Activated naive CD4-positive, alpha-beta T cell treated with anti-CD3 and anti-CD28 coated beads for 36 hours (primary cell): ENCODE measurements at regions not wholly inside any gene's neighbourhood (a gene's known extent, or its start where the extent isn't known, plus 50 kb on each side); places are given as distances from the start of the nearest gene placed in this dataset.
A peak's percentile ranks its signal among the peaks of the same experiment; 100 is the strongest.

Experiments used
- CTCF ChIA-PET: fragments of 350-600 bp; sonication (Branson Sonifier 250); formaldehyde crosslinking; loops from one replicate; lab custom pipeline; 2021; ENCODE audit warnings: antibody characterized with exemption; lab: Charles Lee
- DNase-seq: peaks from one replicate; pipeline ENCODE4 v3.0.0-alpha.2; 2020
- H3K27ac Mint-ChIP-seq: one replicate; pipeline ENCODE4 v1.8.0; 2021; ENCODE audit warnings: mild to moderate bottlenecking, mixed read lengths
- H3K27me3 Mint-ChIP-seq: one replicate; pipeline ENCODE4 v1.8.0; 2021; ENCODE audit warnings: low read depth, mixed read lengths
- H3K36me3 Mint-ChIP-seq: one replicate; pipeline ENCODE4 v1.8.0; 2021; ENCODE audit warnings: low read depth, mixed read lengths
- H3K4me1 Mint-ChIP-seq: one replicate; pipeline ENCODE4 v1.8.0; 2021; ENCODE audit warnings: low read depth, mixed read lengths
- H3K4me3 Mint-ChIP-seq: one replicate; pipeline ENCODE4 v1.8.0; 2021; ENCODE audit warnings: mild to moderate bottlenecking, moderate library complexity, mixed read lengths
- H3K9me3 Mint-ChIP-seq: one replicate; pipeline ENCODE4 v1.8.0; 2021; ENCODE audit warnings: mixed read lengths
- intact Hi-C: fragments of 100-400 bp; cut with micrococcal nuclease; formaldehyde crosslinking; loops from one replicate; pipeline ENCODE4 v1.15.1; 2023

DNA sequence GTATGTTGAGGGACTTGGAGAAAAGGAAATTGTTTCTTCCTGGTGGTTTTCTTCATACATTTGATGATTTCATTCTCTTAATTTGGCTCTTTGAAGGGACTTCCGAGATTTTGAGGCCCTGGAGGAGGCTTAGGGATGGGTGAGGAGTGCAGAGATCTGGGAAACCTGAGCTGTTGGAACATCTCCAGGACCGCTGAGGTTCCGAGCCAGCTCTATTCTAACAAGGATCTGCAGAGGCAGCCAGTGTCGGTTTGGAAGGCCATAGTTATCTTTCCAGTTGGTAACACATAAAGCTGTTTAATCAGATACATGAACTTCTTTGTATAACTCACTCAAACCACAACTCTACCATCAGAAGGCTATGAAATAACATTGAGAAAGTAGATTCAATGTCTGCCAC lies 70.3 kb upstream of the UPP2 start:
- intact Hi-C loops = loop anchor here (5.0 kb wide), 1 partner anchor 141 kb away; no protein-coding TSS in a partner anchor
- Mint-ChIP-seq H3K27me3 (peaks cover 6% of the 10 kb centered on the region), H3K27ac (no peak overlapping the region), H3K4me3 (no peak overlapping the region), H3K36me3 (no peaks in the 10 kb centered on the region), H3K9me3 (no peaks in the 10 kb centered on the region), H3K4me1 (no peaks in the 10 kb centered on the region)
- no peak for DNase-seq
- CTCF ChIA-PET = interaction anchor here (0.7 to 2.4 kb wide), 6 partner anchors 8 to 724 kb away, joined by 3 to 6 read pairs (median 5); no protein-coding TSS in a partner anchor

DNA sequence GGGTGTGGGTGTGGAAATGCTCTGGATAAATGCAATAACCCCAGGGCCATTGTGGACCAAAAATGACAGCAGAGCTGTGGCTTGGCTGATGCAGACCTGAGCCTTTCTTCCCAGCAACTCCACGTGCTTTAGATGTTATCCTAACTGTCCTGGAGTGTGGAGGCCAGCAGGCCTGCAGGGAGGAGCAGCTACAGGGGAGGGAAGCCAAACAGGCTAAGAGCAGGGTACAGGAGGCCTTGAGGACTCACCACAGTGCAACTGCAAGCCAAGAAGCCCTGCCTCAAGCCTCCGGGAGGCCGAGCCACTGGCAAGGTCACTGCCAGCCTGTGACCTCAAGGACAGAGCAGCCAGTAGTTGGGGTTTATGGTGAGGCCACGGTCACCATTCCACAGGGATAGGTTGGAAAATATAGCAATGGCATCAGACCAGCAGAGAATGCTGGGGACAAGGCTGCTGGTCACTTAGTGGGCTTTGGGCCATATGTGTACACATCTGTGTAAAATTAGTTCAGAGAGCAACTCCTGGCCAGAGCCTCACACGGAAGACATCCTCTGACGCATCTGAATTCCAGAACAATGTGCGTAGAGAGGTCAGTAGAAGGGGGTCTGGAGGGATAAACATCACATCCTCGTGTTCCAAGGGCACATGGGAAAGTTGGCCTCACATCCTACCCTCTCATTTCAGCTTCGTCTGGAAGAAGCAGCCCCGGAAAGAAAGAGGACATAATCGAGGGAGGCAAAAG lies 76.2 kb upstream of the UPP2 start:
- Mint-ChIP-seq H3K27ac (no peak overlapping the region), H3K4me3 (no peak overlapping the region), H3K4me1 (peaks cover 7% of the 10 kb centered on the region), H3K27me3 (no peaks in the 10 kb centered on the region), H3K36me3 (no peaks in the 10 kb centered on the region), H3K9me3 (no peaks in the 10 kb centered on the region)
- CTCF ChIA-PET = interaction anchor here (0.7 to 3.9 kb wide), 11 partner anchors 14 to 729 kb away, joined by 3 to 38 read pairs (median 5); no protein-coding TSS in a partner anchor
- DNase-seq = no peak
- intact Hi-C loops = loop anchor here (2.0 kb wide), 1 partner anchor 719 kb away; no protein-coding TSS in a partner anchor

DNA sequence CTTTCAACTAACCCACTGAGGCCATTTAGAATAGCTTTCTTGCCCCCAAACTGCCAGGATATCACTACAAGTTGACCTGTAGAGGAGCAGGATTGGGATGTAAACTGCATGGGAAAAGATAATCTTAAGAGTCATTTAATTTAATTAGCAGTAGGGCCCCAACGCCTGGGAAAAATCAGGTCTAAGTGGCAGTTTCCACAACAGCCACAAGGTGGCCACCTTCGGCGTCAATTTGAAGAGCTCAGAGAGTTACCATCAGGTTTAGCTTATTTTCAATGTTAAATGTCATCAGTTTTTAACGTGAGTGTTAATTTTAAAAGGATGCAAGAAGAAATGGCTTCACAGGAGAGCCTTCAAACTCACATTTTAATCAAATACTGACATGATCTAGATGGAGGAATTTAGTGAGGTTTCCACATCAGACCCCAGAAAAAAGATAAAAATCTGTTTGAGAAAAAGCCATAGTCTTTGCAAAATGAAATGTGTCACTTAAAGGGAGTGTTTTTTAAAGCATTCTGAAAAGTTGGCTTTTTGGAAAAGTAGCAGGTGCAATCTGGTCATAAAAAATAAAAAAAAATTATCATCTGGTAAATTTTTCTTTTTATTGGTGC lies 77.3 kb upstream of the UPP2 start:
- no peak overlapping the region for H3K4me3 Mint-ChIP-seq
- H3K36me3 Mint-ChIP-seq = no peaks in the 10 kb centered on the region
- CTCF ChIA-PET = interaction anchor here (0.7 to 3.9 kb wide), 29 partner anchors 8 to 730 kb away, joined by 3 to 38 read pairs (median 4); no protein-coding TSS in a partner anchor
- DNase-seq = peak; percentile 76
- peaks cover 7% of the 10 kb centered on the region for H3K4me1 Mint-ChIP-seq
- no peak overlapping the region for H3K27ac Mint-ChIP-seq
- H3K27me3 Mint-ChIP-seq = no peaks in the 10 kb centered on the region
- intact Hi-C loops = loop anchor here (1.0 to 5.0 kb wide), 4 partner anchors 168 to 730 kb away; partner anchors contain the start of genes CCDC148 and PKP4
- H3K9me3 Mint-ChIP-seq = no peaks in the 10 kb centered on the region

DNA sequence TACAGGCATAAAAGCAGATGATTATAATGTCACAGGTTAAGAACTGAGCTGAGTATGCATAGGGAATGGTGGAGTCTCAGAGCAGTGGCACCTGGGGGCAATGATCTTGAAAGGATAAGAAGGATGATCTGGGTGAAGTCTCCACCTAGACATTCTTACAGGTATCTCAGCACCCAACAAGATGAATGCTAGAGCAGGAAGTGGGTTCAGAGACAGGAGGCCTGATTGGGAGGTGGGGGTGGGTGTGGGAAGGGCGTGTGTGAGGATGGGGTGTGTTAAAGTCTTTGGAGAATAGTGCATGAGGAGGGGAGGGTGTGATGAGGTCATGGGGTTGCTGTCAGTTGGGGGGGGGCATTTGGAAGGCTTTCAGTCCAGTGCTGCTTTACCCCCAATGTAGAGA lies 78.8 kb upstream of the UPP2 start:
- H3K4me1 Mint-ChIP-seq = peaks cover 7% of the 10 kb centered on the region
- DNase-seq = no peak
- no peaks in the 10 kb centered on the region for H3K27me3 Mint-ChIP-seq
- intact Hi-C loops = loop anchor here (5.0 kb wide), 2 partner anchors 169 to 434 kb away; partner anchors contain the start of genes CCDC148 and PKP4
- H3K36me3 Mint-ChIP-seq = no peaks in the 10 kb centered on the region
- H3K9me3 Mint-ChIP-seq = no peaks in the 10 kb centered on the region
- CTCF ChIA-PET = interaction anchor here (0.6 to 3.9 kb wide), 9 partner anchors 9 to 731 kb away, joined by 3 to 38 read pairs (median 5); no protein-coding TSS in a partner anchor
- no peak overlapping the region for H3K27ac Mint-ChIP-seq
- no peak overlapping the region for H3K4me3 Mint-ChIP-seq

DNA sequence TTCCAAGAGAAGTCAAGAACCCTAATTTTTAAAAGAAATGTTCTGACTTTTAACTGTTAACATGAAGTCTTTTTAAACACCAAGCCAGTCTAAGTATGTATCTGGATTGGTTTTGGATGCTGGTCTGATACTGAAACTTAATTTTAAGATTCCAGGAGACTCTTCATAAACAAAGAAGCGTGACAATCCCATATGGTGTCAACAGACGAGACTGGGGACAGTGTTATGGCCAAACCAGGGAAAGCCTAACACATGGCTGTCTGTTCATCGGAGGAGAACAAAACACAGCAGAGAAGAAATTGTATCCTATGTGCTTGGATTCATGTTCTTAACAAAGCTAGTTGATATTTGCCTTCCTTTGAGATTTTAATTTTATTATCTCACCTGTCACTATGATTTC lies 80.5 kb upstream of the UPP2 start:
- peaks cover 7% of the 10 kb centered on the region for H3K4me1 Mint-ChIP-seq
- no peaks in the 10 kb centered on the region for H3K27me3 Mint-ChIP-seq
- no peak overlapping the region for H3K4me3 Mint-ChIP-seq
- no peak for DNase-seq
- no peaks in the 10 kb centered on the region for H3K9me3 Mint-ChIP-seq
- H3K27ac Mint-ChIP-seq = no peak overlapping the region
- CTCF ChIA-PET = interaction anchor here (0.6 to 1.4 kb wide), 5 partner anchors 23 to 728 kb away, joined by 3 to 8 read pairs (median 5); no protein-coding TSS in a partner anchor
- intact Hi-C loops = loop anchor here (5.0 kb wide), 2 partner anchors 171 to 436 kb away; partner anchors contain the start of genes CCDC148 and PKP4
- no peaks in the 10 kb centered on the region for H3K36me3 Mint-ChIP-seq

DNA sequence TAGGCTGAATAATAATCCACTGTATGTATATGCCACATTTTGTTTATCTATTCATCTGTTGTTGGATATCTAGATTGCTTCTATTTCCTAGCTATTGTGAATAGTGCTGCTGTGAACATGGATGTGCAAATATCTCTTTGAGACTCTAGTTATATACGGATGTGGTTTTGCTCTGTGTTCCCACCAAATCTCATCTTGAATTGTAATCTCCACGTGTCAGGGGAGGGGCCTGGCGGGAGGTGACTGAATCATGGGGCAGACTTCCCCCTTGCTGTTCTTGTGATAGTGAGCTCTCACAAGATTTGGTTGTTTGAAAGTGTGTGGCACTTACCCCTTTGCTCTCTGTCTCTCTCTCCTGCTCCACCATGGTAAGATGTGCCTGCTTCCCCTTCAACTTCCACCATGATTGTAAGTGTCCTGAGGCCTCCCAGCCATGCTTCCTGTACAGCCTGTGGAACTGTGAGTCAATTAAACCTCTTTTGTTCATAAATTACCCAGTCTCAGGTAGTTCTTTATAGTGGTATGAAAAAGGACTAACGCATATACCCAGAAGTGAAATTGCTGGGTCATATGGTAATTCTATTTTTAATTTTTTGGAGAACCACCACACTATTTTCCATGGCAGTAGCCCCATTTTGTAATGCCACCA lies 86.1 kb upstream of the UPP2 start:
- H3K4me1 Mint-ChIP-seq = peaks cover 18% of the 10 kb centered on the region
- peak; percentile 32 for DNase-seq
- no peaks in the 10 kb centered on the region for H3K36me3 Mint-ChIP-seq
- H3K9me3 Mint-ChIP-seq = no peaks in the 10 kb centered on the region
- no peak overlapping the region for H3K27ac Mint-ChIP-seq
- H3K27me3 Mint-ChIP-seq = no peaks in the 10 kb centered on the region
- CTCF ChIA-PET = interaction anchor here (0.7 to 1.6 kb wide), 3 partner anchors 110 to 665 kb away, joined by 3 to 4 read pairs (median 3); no protein-coding TSS in a partner anchor
- H3K4me3 Mint-ChIP-seq = no peak overlapping the region
- intact Hi-C loops = no loop called here

DNA sequence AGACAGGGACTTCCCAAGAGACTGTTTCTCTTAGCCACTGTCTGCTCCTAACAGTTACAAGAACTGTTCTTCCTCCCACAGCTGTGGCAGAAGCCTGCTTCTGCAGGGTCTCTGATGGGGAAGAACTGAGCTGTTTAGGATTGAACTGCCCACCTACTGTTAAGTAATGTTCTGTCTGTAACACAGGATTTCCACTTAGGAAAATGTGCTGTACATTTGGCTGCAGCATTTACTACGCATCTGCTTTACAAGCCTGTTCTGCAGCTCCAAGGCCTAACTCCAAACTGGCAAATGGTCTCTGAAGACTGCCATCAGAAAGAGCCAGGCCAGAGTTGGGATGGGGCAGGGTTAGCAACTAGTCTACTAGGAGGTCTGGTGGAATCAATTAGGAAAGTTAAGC lies 87.8 kb upstream of the UPP2 start:
- H3K27ac Mint-ChIP-seq = no peak overlapping the region
- no peaks in the 10 kb centered on the region for H3K9me3 Mint-ChIP-seq
- peaks cover 20% of the 10 kb centered on the region for H3K4me1 Mint-ChIP-seq
- intact Hi-C loops = loop anchor here (5.0 kb wide), 1 partner anchor 612 kb away; no protein-coding TSS in a partner anchor
- no peak overlapping the region for H3K4me3 Mint-ChIP-seq
- CTCF ChIA-PET = interaction anchor here (0.8 to 9.4 kb wide), 4 partner anchors 10 to 235 kb away, joined by 3 to 82 read pairs (median 7); no protein-coding TSS in a partner anchor
- no peaks in the 10 kb centered on the region for H3K27me3 Mint-ChIP-seq
- no peak for DNase-seq
- H3K36me3 Mint-ChIP-seq = no peaks in the 10 kb centered on the region

DNA sequence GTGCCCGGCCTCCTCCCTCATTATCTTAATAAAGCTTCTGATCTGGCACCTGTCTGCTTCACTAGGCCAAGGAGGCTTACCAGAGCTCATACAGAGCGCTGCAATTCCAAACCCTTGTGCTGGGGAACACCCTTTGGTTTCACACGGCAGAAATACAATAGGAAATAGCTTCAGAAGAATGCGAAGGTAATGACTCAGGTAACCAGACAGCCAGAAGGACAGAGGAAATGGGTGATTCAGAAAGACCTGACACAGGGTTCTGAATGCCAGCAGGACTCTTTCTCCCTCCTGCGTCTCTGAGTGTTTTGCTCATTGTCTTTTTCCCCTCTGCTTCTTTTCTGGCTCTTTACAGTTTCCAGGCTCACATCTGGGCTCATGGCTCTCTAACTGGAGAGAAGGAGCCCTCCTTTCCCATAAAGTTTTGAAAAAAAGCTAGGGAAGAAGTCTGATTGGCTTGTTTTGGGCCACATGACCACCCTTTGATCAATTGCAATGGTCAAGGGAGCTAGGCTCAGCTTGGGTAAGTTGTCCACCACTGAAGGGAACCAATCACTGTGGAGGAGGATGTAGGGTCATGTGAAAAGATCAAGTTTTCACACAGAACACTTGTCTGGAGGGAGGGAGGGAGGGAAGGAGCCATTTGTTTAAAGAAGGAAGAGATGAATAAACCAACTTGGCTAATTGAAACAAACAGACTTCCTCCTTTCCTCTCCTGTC lies 90.5 kb upstream of the UPP2 start:
- CTCF ChIA-PET = interaction anchor here (0.6 to 9.4 kb wide), 16 partner anchors 9 to 734 kb away, joined by 3 to 82 read pairs (median 5); no protein-coding TSS in a partner anchor
- Mint-ChIP-seq H3K27me3 (no peaks in the 10 kb centered on the region), H3K27ac (no peak overlapping the region), H3K9me3 (no peaks in the 10 kb centered on the region), H3K36me3 (no peaks in the 10 kb centered on the region), H3K4me3 (no peak overlapping the region), H3K4me1 (peaks cover 24% of the 10 kb centered on the region)
- intact Hi-C loops = loop anchor here (5.0 kb wide), 1 partner anchor 609 kb away; no protein-coding TSS in a partner anchor
- DNase-seq = peak; percentile 12

DNA sequence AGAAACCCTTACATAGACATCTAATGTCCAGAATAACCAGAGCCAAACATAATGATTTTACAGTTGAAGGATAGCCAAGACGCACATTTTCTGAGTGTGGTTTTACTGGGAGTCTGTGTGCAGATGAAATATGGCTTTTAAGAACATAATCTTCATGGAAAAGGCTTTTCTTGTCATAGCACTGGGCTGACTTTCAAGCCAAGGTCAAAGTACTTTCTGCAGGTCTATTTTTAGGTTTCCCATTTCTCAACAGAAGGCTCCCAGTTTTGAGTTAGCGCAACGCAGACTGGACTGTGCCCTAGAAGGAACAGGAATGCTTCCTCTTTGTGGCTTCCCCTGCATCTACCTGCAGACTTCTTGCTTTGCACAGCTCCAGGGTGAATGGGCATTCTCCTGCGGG lies 92.3 kb upstream of the UPP2 start:
- Mint-ChIP-seq H3K27ac (no peak overlapping the region), H3K36me3 (no peaks in the 10 kb centered on the region), H3K9me3 (no peaks in the 10 kb centered on the region), H3K4me1 (peaks cover 17% of the 10 kb centered on the region), H3K27me3 (no peaks in the 10 kb centered on the region), H3K4me3 (no peak overlapping the region)
- no peak for DNase-seq
- CTCF ChIA-PET = interaction anchor here (0.6 to 9.4 kb wide), 4 partner anchors 110 to 707 kb away, joined by 3 to 82 read pairs (median 5); no protein-coding TSS in a partner anchor
- intact Hi-C loops = no loop called here

DNA sequence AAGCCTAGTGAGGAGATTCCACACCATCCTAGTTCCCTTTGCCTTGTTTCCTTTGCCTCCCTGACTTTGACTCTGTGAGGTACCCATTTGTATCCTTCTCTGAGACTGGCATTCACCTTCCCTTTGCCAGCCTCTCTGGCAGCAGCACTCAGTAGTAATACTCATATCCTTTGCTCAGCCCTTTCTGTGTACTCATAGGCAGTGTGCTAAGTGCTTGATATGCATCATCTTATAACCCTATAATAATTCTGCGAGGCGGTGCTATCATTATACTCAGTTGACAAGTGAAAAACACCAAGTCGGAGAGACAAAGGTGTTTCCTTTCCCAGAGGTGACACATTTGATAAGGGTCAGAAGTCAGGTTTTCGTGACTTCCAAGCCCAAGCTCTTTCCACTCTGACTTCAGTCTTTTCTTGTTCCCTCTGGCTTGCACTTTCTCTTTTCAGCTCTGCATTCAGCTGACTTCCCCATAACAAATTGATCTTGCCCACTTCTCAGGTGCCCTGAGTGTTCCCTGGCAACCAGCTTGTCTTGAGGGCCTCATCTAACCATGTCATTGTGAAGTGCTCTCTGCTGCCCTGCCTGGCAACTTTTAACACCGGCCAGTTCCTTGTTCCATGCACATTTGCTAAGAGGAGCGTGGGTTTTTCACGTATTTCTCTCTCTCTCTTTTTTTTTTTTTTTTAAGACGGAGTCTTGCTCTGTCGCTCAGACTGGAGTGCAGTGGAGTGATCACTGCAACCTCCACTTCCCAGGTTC lies 94.5 kb upstream of the UPP2 start:
- intact Hi-C loops = no loop called here
- DNase-seq = peak; percentile 35
- H3K4me1 Mint-ChIP-seq = peaks cover 15% of the 10 kb centered on the region
- no peak overlapping the region for H3K4me3 Mint-ChIP-seq
- no peaks in the 10 kb centered on the region for H3K27me3 Mint-ChIP-seq
- H3K36me3 Mint-ChIP-seq = no peaks in the 10 kb centered on the region
- no peak overlapping the region for H3K27ac Mint-ChIP-seq
- H3K9me3 Mint-ChIP-seq = no peaks in the 10 kb centered on the region
- CTCF ChIA-PET = interaction anchor here (0.6 to 9.4 kb wide), 15 partner anchors 11 to 705 kb away, joined by 3 to 82 read pairs (median 3); no protein-coding TSS in a partner anchor
